OCI-LY7 (cell line): ENCODE measurements at regions not wholly inside any gene's neighbourhood (a gene's known extent, or its start where the extent isn't known, plus 50 kb on each side); places are given as distances from the start of the nearest gene placed in this dataset.

Source experiments
- BruUV-seq: library from RNA; stranded (reverse); fragments of 400-500 nt; replicated peaks from 2 replicates; lab custom pipeline; 2021; lab: Mats Ljungman, UMichigan
- CTCF ChIA-PET: fragments of 300-600 bp; sonication (Branson Sonifier 250); formaldehyde crosslinking; loops from one replicate; lab custom pipeline; 2022; ENCODE audit warnings: antibody characterized with exemption; ENCODE audit not compliant: unreplicated experiment; lab: Charles Lee
- POLR2A ChIA-PET: fragments of 300-600 bp; sonication (Branson Sonifier 250); formaldehyde crosslinking; loops from one replicate; lab custom pipeline; 2022; ENCODE audit warnings: antibody characterized with exemption; lab: Charles Lee
- DNase-seq: peaks from one replicate; pipeline ENCODE4 v3.0.0-alpha.2; 2015; ENCODE audit warnings: low spot score
- H2AFZ ChIP-seq: fragments of 200-600 bp; sonication (generic), shearing (Covaris generic); 2 replicates; pipeline ENCODE4 v1.6.1; 2014; ENCODE audit warnings: mild to moderate bottlenecking, antibody characterized with exemption, low read length, moderate library complexity
- H3K27ac ChIP-seq: fragments of 200-600 bp; sonication (generic); 2 replicates; pipeline ENCODE4 v1.5.1; 2014; ENCODE audit warnings: mixed run types, low read depth, mild to moderate bottlenecking, moderate library complexity, low read length, inconsistent platforms; ENCODE audit not compliant: poor library complexity, severe bottlenecking
- H3K36me3 ChIP-seq: fragments of 200-600 bp; sonication (generic); 2 replicates; pipeline ENCODE4 v1.6.1; 2014; ENCODE audit warnings: mild to moderate bottlenecking, antibody characterized with exemption, low read length, moderate library complexity, mixed read lengths; ENCODE audit not compliant: insufficient read depth
- H3K4me1 ChIP-seq: fragments of 200-600 bp; sonication (generic); 2 replicates; pipeline ENCODE4 v1.5.1; 2014; ENCODE audit warnings: mild to moderate bottlenecking, low read length; ENCODE audit not compliant: insufficient read depth, poor library complexity, severe bottlenecking
- H3K4me2 ChIP-seq: fragments of 200-600 bp; sonication (generic); 2 replicates; pipeline ENCODE4 v1.6.1; 2014; ENCODE audit warnings: mild to moderate bottlenecking, low read length
- H3K4me3 ChIP-seq: fragments of 200-600 bp; sonication (generic); 2 replicates; pipeline ENCODE4 v1.5.1; 2014; ENCODE audit warnings: mild to moderate bottlenecking, low read depth, low read length; ENCODE audit not compliant: poor library complexity, severe bottlenecking
- H3K79me2 ChIP-seq: fragments of 200-600 bp; sonication (generic); 2 replicates; pipeline ENCODE4 v1.6.1; 2016; ENCODE audit warnings: low read depth, mild to moderate bottlenecking, low read length, moderate library complexity, mixed read lengths; ENCODE audit not compliant: insufficient read depth
- H3K9me2 ChIP-seq: fragments of 200-600 bp; sonication (generic); 2 replicates; pipeline ENCODE4 v1.6.1; 2016; ENCODE audit warnings: mild to moderate bottlenecking, low read length, mixed read lengths; ENCODE audit not compliant: insufficient read depth
- H3K9me3 ChIP-seq: fragments of 200-600 bp; sonication (generic); 2 replicates; pipeline ENCODE4 v1.6.1; 2014; ENCODE audit warnings: mild to moderate bottlenecking, mixed run types, low read length, mixed read lengths
- H4K20me1 ChIP-seq: fragments of 200-600 bp; sonication (generic); 2 replicates; pipeline ENCODE4 v1.6.1; 2014; ENCODE audit warnings: mild to moderate bottlenecking, antibody characterized with exemption, low read length, moderate library complexity, mixed read lengths; ENCODE audit not compliant: insufficient read depth
- CTCF ChIP-seq: fragments of 200-600 bp; sonication (generic); conservative IDR thresholded peaks from 2 replicates; pipeline ENCODE4 v1.5.1; 2014; ENCODE audit warnings: mild to moderate bottlenecking, antibody characterized with exemption, low read length, moderate library complexity, mixed read lengths
- EZH2phosphoT487 ChIP-seq: fragments of 200-600 bp; sonication (generic); IDR thresholded peaks from 2 replicates; pipeline ENCODE4 v1.6.1; 2018; ENCODE audit warnings: low read depth, borderline replicate concordance, mild to moderate bottlenecking, mixed run types, antibody characterized with exemption, low read length, moderate library complexity, mixed read lengths
- intact Hi-C: fragments of 100-400 bp; cut with micrococcal nuclease; formaldehyde crosslinking; loops from one replicate; pipeline ENCODE4 v1.10.0; 2022; ENCODE audit not compliant: unreplicated experiment

DNA sequence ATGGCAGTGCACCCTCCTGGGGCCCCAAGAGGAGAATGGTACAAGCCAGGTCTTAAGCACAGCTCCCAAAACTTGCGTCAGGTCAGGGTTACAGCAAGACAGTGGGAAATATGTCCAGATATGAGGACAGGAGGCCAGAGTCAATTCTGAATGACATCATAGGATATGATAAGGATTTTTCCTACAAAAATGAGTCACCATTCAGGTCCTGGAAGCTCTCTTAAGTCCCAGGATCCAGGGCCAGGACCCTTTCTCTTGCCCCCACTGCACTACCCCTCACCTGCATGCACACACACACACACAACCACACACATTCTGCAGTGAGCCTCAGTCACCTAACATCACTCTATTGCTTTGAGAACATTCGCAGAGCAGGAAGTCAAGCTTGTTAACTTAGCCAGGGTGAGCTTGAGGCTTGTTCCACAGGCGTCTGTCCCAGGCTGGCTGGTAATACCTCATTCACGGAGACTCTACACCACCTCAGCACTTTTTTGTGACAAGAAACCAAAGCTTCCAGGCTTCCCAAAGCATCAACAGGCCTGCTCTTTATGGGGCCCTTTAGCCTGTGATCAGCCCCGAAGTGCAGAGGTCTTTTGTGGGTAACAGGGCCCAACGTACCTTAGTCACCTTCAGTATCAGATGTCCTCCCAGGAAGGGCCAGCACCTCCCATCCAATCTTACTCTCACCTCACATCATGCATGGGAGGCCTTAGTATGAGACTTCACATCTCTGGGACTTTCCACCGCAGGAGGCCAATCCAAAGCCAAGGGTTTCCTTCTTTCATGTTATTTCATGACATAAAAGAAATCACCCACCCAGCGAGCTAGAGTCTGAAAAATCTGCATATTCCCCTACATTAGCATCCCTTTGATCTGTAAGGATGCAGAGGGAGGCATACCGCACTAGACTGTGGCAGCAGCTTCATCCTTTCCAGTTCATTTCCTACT, 74.0 kb upstream of the LIPC start:
- POLR2A ChIA-PET: interaction anchor here (0.7 to 1.4 kb wide), 2 partner anchors 15 to 33 kb away, joined by 3 to 4 read pairs; no protein-coding TSS in a partner anchor
- BruUV-seq: no TSS peak
- no peaks in the 10 kb centered on the region for H3K79me2 ChIP-seq
- H3K27ac ChIP-seq: no peak overlapping the region
- TF ChIP-seq EZH2phosphoT487 (no peak), CTCF (no peak)
- DNase-seq: no peak
- no peaks in the 10 kb centered on the region for H3K36me3 ChIP-seq
- H3K9me2 ChIP-seq: no peaks in the 10 kb centered on the region
- CTCF ChIA-PET: no interaction called here
- intact Hi-C loops: no loop called here
- no peak overlapping the region; the same call in 1 of the 2 replicates for H2AFZ ChIP-seq
- H3K4me2 ChIP-seq: no peak overlapping the region
- no peak overlapping the region for H3K4me3 ChIP-seq
- no peaks in the 10 kb centered on the region for H3K9me3 ChIP-seq
- H4K20me1 ChIP-seq: no peaks in the 10 kb centered on the region
- H3K4me1 ChIP-seq: peaks cover 42% of the 10 kb centered on the region

DNA sequence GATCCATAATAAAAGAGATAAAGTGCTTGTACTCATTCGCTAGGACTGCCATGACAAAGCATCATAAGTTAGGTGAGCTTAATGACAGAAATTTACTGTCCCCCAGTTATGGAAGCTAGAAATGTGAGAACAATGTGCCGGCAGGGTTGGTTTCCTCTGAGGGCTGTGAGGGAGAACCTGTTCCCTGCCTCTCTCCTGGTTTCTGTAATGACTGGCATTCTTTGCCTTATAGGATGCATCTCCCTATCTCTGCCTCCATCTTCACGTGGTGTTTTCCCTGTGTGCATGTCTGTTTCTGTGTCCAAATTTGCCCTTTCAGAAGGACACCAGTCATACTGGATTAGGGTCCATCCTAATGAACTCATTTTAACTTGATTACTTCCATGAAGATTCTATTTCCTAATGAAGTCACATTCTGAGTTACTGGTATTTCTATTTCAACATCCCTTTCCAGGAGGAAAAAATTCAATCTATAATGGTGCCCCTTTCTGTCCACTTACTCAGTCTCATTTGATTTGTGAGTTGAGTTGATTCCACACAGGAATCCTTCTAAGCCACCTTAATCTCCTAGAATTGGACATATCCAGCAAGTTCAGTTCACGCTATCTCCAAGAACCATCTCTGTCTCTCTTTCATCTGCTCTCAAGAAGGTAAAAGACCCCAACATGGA, 71.2 kb upstream of the LIPC start:
- no peaks in the 10 kb centered on the region for H3K9me3 ChIP-seq
- no peak overlapping the region for H3K4me2 ChIP-seq
- no peak overlapping the region for H3K27ac ChIP-seq
- no peak for DNase-seq
- ChIA-PET POLR2A (no interaction called here), CTCF (no interaction called here)
- H3K9me2 ChIP-seq: no peaks in the 10 kb centered on the region
- H3K36me3 ChIP-seq: no peaks in the 10 kb centered on the region
- H4K20me1 ChIP-seq: no peaks in the 10 kb centered on the region
- H2AFZ ChIP-seq: no peak overlapping the region
- no TSS peak for BruUV-seq
- peaks cover 26% of the 10 kb centered on the region for H3K4me1 ChIP-seq
- H3K4me3 ChIP-seq: no peak overlapping the region
- no peak for TF ChIP-seq CTCF
- no peak for TF ChIP-seq EZH2phosphoT487
- intact Hi-C loops: no loop called here
- no peaks in the 10 kb centered on the region for H3K79me2 ChIP-seq
